Right cardiac atrium (tissue), 5 donors: ENCODE measurements at regions not wholly inside any gene's neighbourhood (a gene's known extent, or its start where the extent isn't known, plus 50 kb on each side); places are given as distances from the start of the nearest gene placed in this dataset.
A peak's percentile ranks its signal among the peaks of the same experiment; 100 is the strongest.

Source experiments
- ATAC-seq, 2 donors: fragments of 200-7000 bp; cut with Tn5 transposase; one replicate each; pipeline versions ENCODE4 v1.8.0 to v1.9.1; 2020; ENCODE audit warnings: moderate library complexity in 2 of 2, mild to moderate bottlenecking in 1 of 2
- DNase-seq, 3 donors: peaks; one replicate each; pipeline ENCODE4 v3.0.0-alpha.2; 2020
- H3K27ac ChIP-seq: one replicate; pipeline ENCODE4 v1.5.1; 2013; ENCODE audit warnings: mild to moderate bottlenecking, low read length, control low read depth, moderate library complexity
- H3K27me3 ChIP-seq: one replicate; pipeline ENCODE4 v1.6.1; 2013; ENCODE audit not compliant: control insufficient read depth, insufficient read depth
- H3K4me1 ChIP-seq: one replicate; pipeline ENCODE4 v1.6.1; 2013; ENCODE audit warnings: low read length; ENCODE audit not compliant: control insufficient read depth, insufficient read depth
- H3K4me3 ChIP-seq: one replicate; pipeline ENCODE4 v1.5.1; 2013; ENCODE audit warnings: low read length, control low read depth
- H3K9me3 ChIP-seq: one replicate; pipeline ENCODE4 v1.6.1; 2013; ENCODE audit warnings: low read length; ENCODE audit not compliant: control insufficient read depth
- WGBS: extraction: QIAGEN DNeasy Blood & Tissue Kit; methylation state at CpG from one replicate; pipeline ENCODE4 v1.1.7; 2013; 5-methylcytosine and 5-hydroxymethylcytosine counted together
- intact Hi-C, 4 donors: fragments of 100-400 bp; cut with DNase I; formaldehyde crosslinking; loops; one replicate each; pipeline versions ENCODE4 v1.11.0 to v1.14.0; 2022 to 2023
- donor health status: healthy with polysubstance abuse.
- donor health status: DM: no; HTN: yes; CAD: no.
- donor health status: DM: no; HTN: no; CAD: no.
- donor health status: DM: no; HTN: yes; CAD: no; lungs with severe emphysema.
- donor health status: DM: yes; HTN: yes; CAD: no.

- no peak overlapping the region for H3K4me3 ChIP-seq
- H3K27ac ChIP-seq: no peak overlapping the region
- 57% methylated on average over 1 of the region's 1 CpG for WGBS
- no peaks in the 10 kb centered on the region for H3K27me3 ChIP-seq
- no peaks in the 10 kb centered on the region for H3K9me3 ChIP-seq
- intact Hi-C loops: no loop called here
- H3K4me1 ChIP-seq: no peaks in the 10 kb centered on the region
- ATAC-seq (no peak), DNase-seq (no peak)
These were observed 405.9 kb upstream of the PAPPA start for GRCh38 chr9:115747731-115748130.

GRCh38 chr9:115756736-115757135 lies 396.9 kb upstream of the PAPPA start:
- Histone ChIP-seq H3K4me3 (no peak overlapping the region), H3K27me3 (no peaks in the 10 kb centered on the region), H3K27ac (no peak overlapping the region), H3K9me3 (no peaks in the 10 kb centered on the region), H3K4me1 (no peaks in the 10 kb centered on the region)
- intact Hi-C loops: no loop called here
- DNase-seq: no peak
- ATAC-seq: no peak

GRCh38 chr9:115757461-115757860 lies 396.1 kb upstream of the PAPPA start:
- WGBS: 69% methylated on average over 2 of the region's 2 CpGs
- intact Hi-C loops: no loop called here
- H3K4me3 ChIP-seq: no peak overlapping the region
- DNase-seq (no peak), ATAC-seq (no peak)
- no peaks in the 10 kb centered on the region for H3K27me3 ChIP-seq
- H3K9me3 ChIP-seq: no peaks in the 10 kb centered on the region
- H3K27ac ChIP-seq: no peak overlapping the region
- H3K4me1 ChIP-seq: no peaks in the 10 kb centered on the region

- no peak for ATAC-seq
- no peak overlapping the region for H3K27ac ChIP-seq
- DNase-seq: no peak
- H3K9me3 ChIP-seq: no peaks in the 10 kb centered on the region
- no peak overlapping the region for H3K4me3 ChIP-seq
- intact Hi-C loops: no loop called here
- WGBS: 61% methylated on average over 3 of the region's 3 CpGs
- H3K4me1 ChIP-seq: no peaks in the 10 kb centered on the region
- no peaks in the 10 kb centered on the region for H3K27me3 ChIP-seq
These were observed 395.1 kb upstream of the PAPPA start for GRCh38 chr9:115758441-115758840.

GRCh38 chr9:115759426-115759825 lies 394.2 kb upstream of the PAPPA start:
- ATAC-seq (no peak), DNase-seq (no peak)
- H3K27me3 ChIP-seq: no peaks in the 10 kb centered on the region
- no peak overlapping the region for H3K27ac ChIP-seq
- no peak overlapping the region for H3K4me3 ChIP-seq
- intact Hi-C loops: no loop called here
- no peaks in the 10 kb centered on the region for H3K4me1 ChIP-seq
- no peaks in the 10 kb centered on the region for H3K9me3 ChIP-seq
- 62% methylated on average over 4 of the region's 4 CpGs for WGBS

- H3K4me3 ChIP-seq: no peak overlapping the region
- H3K27ac ChIP-seq: no peak overlapping the region
- H3K4me1 ChIP-seq: no peaks in the 10 kb centered on the region
- DNase-seq: no peak
- ATAC-seq: peak; percentile 59 to 87
- intact Hi-C loops: no loop called here
- 52% methylated on average over 1 of the region's 1 CpG for WGBS
- no peaks in the 10 kb centered on the region for H3K27me3 ChIP-seq
- no peaks in the 10 kb centered on the region for H3K9me3 ChIP-seq
These were observed 388.9 kb upstream of the PAPPA start for GRCh38 chr9:115764645-115765044.

GRCh38 chr9:115765060-115765459 lies 388.5 kb upstream of the PAPPA start:
- no peaks in the 10 kb centered on the region for H3K4me1 ChIP-seq
- H3K27me3 ChIP-seq: no peaks in the 10 kb centered on the region
- no peak for DNase-seq
- no peak overlapping the region for H3K4me3 ChIP-seq
- intact Hi-C loops: no loop called here
- H3K27ac ChIP-seq: no peak overlapping the region
- ATAC-seq: peak; percentile 20 to 50
- WGBS: 31% methylated on average over 2 of the region's 2 CpGs
- H3K9me3 ChIP-seq: no peaks in the 10 kb centered on the region

- H3K27me3 ChIP-seq: no peaks in the 10 kb centered on the region
- no peaks in the 10 kb centered on the region for H3K9me3 ChIP-seq
- no peak for DNase-seq
- H3K4me1 ChIP-seq: no peaks in the 10 kb centered on the region
- no peak overlapping the region for H3K27ac ChIP-seq
- intact Hi-C loops: no loop called here
- no peak overlapping the region for H3K4me3 ChIP-seq
- WGBS: 47% methylated on average over 5 of the region's 5 CpGs
- no peak for ATAC-seq
These were observed 387.1 kb upstream of the PAPPA start for GRCh38 chr9:115766370-115766955.

GRCh38 chr9:115770521-115770920 lies 383.1 kb upstream of the PAPPA start:
- Histone ChIP-seq H3K4me1 (no peaks in the 10 kb centered on the region), H3K27ac (no peak overlapping the region), H3K27me3 (no peaks in the 10 kb centered on the region), H3K9me3 (no peaks in the 10 kb centered on the region), H3K4me3 (no peak overlapping the region)
- ATAC-seq (no peak), DNase-seq (no peak)
- intact Hi-C loops: no loop called here
- WGBS: 87% methylated on average over 2 of the region's 2 CpGs

- intact Hi-C loops: no loop called here
- 21% methylated on average over 2 of the region's 2 CpGs for WGBS
- ATAC-seq: no peak
- Histone ChIP-seq H3K9me3 (no peaks in the 10 kb centered on the region), H3K4me1 (no peaks in the 10 kb centered on the region), H3K4me3 (no peak overlapping the region), H3K27ac (no peak overlapping the region), H3K27me3 (no peaks in the 10 kb centered on the region)
- no peak for DNase-seq
These were observed 377.9 kb upstream of the PAPPA start for GRCh38 chr9:115775659-115776058.

- Histone ChIP-seq H3K4me1 (no peaks in the 10 kb centered on the region), H3K27me3 (no peaks in the 10 kb centered on the region), H3K27ac (no peak overlapping the region), H3K9me3 (no peaks in the 10 kb centered on the region), H3K4me3 (no peak overlapping the region)
- WGBS: 57% methylated on average over 2 of the region's 2 CpGs
- DNase-seq (no peak), ATAC-seq (no peak)
- intact Hi-C loops: no loop called here
These were observed 376.0 kb upstream of the PAPPA start for GRCh38 chr9:115777610-115778009.

- no peak overlapping the region for H3K4me3 ChIP-seq
- intact Hi-C loops: no loop called here
- no peak overlapping the region for H3K27ac ChIP-seq
- H3K27me3 ChIP-seq: no peaks in the 10 kb centered on the region
- WGBS: 67% methylated on average over 4 of the region's 4 CpGs
- no peaks in the 10 kb centered on the region for H3K9me3 ChIP-seq
- ATAC-seq (no peak), DNase-seq (no peak)
- H3K4me1 ChIP-seq: no peaks in the 10 kb centered on the region
These were observed 372.4 kb upstream of the PAPPA start for GRCh38 chr9:115781070-115781736.
